ENCODE measurements at regions not wholly inside any gene's neighbourhood (a gene's known extent, or its start where the extent isn't known, plus 50 kb on each side); places are given as distances from the start of the nearest gene placed in this dataset.

DNA sequence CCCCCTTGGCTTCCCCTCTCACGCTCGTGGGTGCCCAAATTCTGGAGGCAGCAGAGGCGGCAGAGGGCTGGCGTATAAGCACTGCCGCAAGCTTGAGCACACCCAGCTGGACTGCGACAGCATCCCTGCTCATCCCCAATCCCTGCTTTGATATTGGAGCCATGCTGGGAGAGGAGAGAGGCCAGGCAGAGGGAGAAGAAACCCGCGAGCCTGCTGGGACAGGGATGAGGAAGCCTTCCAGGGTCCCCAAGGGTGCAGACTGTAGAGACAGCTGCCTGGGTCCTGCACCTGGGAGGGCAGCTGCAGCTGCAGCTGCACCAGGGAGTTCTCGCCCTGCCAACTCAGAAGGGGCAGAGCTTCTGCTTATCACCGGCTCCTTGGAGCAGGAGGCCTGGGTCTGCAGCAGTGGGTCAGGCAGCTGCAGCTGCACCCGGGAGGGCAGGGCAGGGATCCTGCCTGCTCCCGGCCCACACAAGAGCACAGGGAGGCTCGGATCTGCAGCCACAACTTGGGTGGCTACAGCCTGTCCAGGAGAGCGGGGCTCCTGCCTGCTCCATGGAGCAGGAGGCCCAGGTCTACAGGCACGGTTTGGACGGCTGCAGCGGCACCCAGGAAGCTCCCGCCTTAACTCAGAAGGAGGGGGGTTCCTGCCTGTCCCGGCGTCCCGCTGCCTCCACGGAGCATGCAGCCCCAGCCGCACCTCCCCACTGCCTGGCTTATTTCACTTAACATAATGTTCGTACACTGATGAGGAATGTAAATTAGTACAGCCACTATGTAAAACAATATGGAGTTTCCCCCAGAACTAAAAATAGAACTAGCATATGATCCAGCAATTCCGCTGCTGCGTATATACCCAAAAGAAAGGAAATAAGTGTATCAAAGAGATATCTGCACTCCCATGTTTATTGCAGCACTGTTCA lies 60.4 kb upstream of the SGPP1 start (continued):
- TF ChIP-seq, protein P1, sequence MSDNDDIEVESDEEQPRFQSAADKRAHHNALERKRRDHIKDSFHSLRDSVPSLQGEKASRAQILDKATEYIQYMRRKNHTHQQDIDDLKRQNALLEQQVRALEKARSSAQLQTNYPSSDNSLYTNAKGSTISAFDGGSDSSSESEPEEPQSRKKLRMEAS (IDR thresholded peaks at IDR 0.05; ENCODE audit: low read depth, low read length) = no peak
- no peak for TF ChIP-seq POLR2AphosphoS5 (IDR thresholded peaks at IDR 0.05; ENCODE audit: low read length)
- TF ChIP-seq TBL1XR1 (IDR thresholded peaks at IDR 0.05; ENCODE audit: low read depth, low read length) = no peak
- TF ChIP-seq MTA2 (IDR thresholded peaks at IDR 0.05; ENCODE audit: low read depth) = no peak
- no peak for TF ChIP-seq ZSCAN29 (IDR thresholded peaks at IDR 0.05)
- TF ChIP-seq MEF2B (IDR thresholded peaks at IDR 0.05; ENCODE audit: partially characterized antibody, poor library complexity, severe bottlenecking) = no peak
- no peak for TF ChIP-seq ZNF384 (IDR thresholded peaks at IDR 0.05; ENCODE audit: borderline replicate concordance, low read depth, low read length)
- no peak for TF ChIP-seq DPF2 (IDR thresholded peaks at IDR 0.05)

DNA sequence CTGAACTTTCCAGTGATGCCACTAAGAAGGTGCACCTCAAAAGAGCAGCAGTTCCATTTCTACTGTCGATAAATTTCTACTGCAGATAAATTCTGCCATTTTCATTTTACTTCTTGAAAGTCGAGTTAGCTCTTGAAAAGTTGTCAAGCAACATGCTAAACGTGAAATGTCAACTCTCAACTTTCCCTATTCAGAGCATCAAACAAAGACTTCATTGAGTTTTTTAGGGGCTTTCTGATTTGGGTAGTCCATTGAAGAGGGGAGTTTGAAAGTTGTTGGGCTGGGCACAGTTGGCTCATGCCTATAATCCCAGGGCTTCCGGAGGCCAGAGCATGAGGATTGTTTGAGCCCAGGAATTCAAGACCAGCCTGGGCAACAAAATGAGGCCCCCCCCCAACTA lies 59.4 kb upstream of the SYNE2 start:
- H3K9ac ChIP-seq (ENCODE audit: control insufficient read depth, insufficient read depth, low read length) = no peak overlapping the region
- intact Hi-C loops (cut with micrococcal nuclease; ENCODE audit: unreplicated experiment) = no loop called here
- no peaks in the 10 kb centered on the region for H3K27me3 ChIP-seq (replicated peaks in 1 of 2; ENCODE audit: control insufficient read depth in 2 of 2, insufficient read depth in 2 of 2, low read length in 1 of 2)
- no peaks in the 10 kb centered on the region for H3K36me3 ChIP-seq (ENCODE audit: control insufficient read depth in 2 of 2, insufficient read depth in 2 of 2, low read length in 1 of 2)
- DNase-seq (ENCODE audit: low read depth, low spot score) (no peak), FAIRE-seq (no peak), ATAC-seq (peak; percentile 46; the same call in 2 of the 3 replicates)
- TF ChIP-seq YY1 (IDR thresholded peaks at IDR 0.05; ENCODE audit: low read depth, low read length) = no peak
- TF ChIP-seq GATAD2B (conservative IDR thresholded peaks at IDR 0.05; ENCODE audit: low read depth) = no peak
- no peak for TF ChIP-seq MYC (IDR thresholded peaks at IDR 0.05; ENCODE audit: insufficient read depth, insufficient read length, insufficient replicate concordance, low read length, severe bottlenecking)
- no peak for TF ChIP-seq RUNX3 (IDR thresholded peaks at IDR 0.05; ENCODE audit: low read length)
- TF ChIP-seq KLF5 (IDR thresholded peaks at IDR 0.05; ENCODE audit: partially characterized antibody) = no peak
- no peak for TF ChIP-seq TAF1 (IDR thresholded peaks at IDR 0.05; ENCODE audit: borderline replicate concordance, low read depth, low read length)
- TF ChIP-seq HDAC2 (IDR thresholded peaks at IDR 0.05) = no peak
- TF ChIP-seq, protein P2, sequence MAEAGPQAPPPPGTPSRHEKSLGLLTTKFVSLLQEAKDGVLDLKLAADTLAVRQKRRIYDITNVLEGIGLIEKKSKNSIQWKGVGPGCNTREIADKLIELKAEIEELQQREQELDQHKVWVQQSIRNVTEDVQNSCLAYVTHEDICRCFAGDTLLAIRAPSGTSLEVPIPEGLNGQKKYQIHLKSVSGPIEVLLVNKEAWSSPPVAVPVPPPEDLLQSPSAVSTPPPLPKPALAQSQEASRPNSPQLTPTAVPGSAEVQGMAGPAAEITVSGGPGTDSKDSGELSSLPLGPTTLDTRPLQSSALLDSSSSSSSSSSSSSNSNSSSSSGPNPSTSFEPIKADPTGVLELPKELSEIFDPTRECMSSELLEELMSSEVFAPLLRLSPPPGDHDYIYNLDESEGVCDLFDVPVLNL (IDR thresholded peaks at IDR 0.05; ENCODE audit: low read depth, low read length) = no peak
- no peak for TF ChIP-seq ZSCAN29 (IDR thresholded peaks at IDR 0.05)
- 76% methylated on average over 4 of the region's 4 CpGs for WGBS (ENCODE audit: insufficient coverage, insufficient replicate concordance, low lambda C conversion rate, missing lambda C conversion rate)
- ChIA-PET RAD21 (ENCODE audit: unreplicated experiment) (interaction anchor here (1.0 to 1.1 kb wide), 2 partner anchors 68 to 253 kb away, joined by 3 read pairs; no protein-coding TSS in a partner anchor), SMC1A (ENCODE audit: uncharacterized antibody, unreplicated experiment) (interaction anchor here (0.8 to 1.0 kb wide), 2 partner anchors 9 to 23 kb away, joined by 3 to 5 read pairs; no protein-coding TSS in a partner anchor), CTCF (interaction anchor here (1.9 to 2.7 kb wide), 2 partner anchors 23 to 510 kb away, joined by 7 to 14 read pairs; no protein-coding TSS in a partner anchor), POLR2A (interaction anchor here (0.5 to 0.6 kb wide), 3 partner anchors 12 to 142 kb away, joined by 4 to 5 read pairs (median 5); no protein-coding TSS in a partner anchor)
- no peaks in the 10 kb centered on the region for H3K4me1 ChIP-seq (ENCODE audit: control insufficient read depth, insufficient read depth, low read length)
- no peak overlapping the region for H3K27ac ChIP-seq (ENCODE audit: control insufficient read depth, insufficient read depth)
- no peak overlapping the region for H2AFZ ChIP-seq (ENCODE audit: control insufficient read depth, low read depth, low read length)
- in situ Hi-C loops (cut with MboI) = loop anchor here (25.0 kb wide), 1 partner anchor 1631 kb away; no protein-coding TSS in a partner anchor
- H4K20me1 ChIP-seq (ENCODE audit: control insufficient read depth, insufficient read depth) = no peaks in the 10 kb centered on the region
- H3K9me3 ChIP-seq (replicated peaks; ENCODE audit: control insufficient read depth, insufficient read depth, low read length) = no peaks in the 10 kb centered on the region
- H3K4me2 ChIP-seq (ENCODE audit: control insufficient read depth, insufficient read depth) = no peak overlapping the region
- no TSS peak for BruUV-seq (replicated peaks)
- no peak overlapping the region for H3K4me3 ChIP-seq
- H3K79me2 ChIP-seq (ENCODE audit: control insufficient read depth, insufficient read depth, low read length) = no peaks in the 10 kb centered on the region

Measured in GM12878 (cell line).